HT1080 (cell line): ENCODE measurements at regions not wholly inside any gene's neighbourhood (a gene's known extent, or its start where the extent isn't known, plus 50 kb on each side); places are given as distances from the start of the nearest gene placed in this dataset.
"Not testable (repeated sequence)": the region's sequence is repeated elsewhere in the genome, so short reads cannot be mapped to it uniquely, and the experiment has no call there.

Experiments used
- DNase-seq: peaks from one replicate; pipeline ENCODE4 v3.0.0-alpha.2; 2015; ENCODE audit warnings: low read depth

DNA sequence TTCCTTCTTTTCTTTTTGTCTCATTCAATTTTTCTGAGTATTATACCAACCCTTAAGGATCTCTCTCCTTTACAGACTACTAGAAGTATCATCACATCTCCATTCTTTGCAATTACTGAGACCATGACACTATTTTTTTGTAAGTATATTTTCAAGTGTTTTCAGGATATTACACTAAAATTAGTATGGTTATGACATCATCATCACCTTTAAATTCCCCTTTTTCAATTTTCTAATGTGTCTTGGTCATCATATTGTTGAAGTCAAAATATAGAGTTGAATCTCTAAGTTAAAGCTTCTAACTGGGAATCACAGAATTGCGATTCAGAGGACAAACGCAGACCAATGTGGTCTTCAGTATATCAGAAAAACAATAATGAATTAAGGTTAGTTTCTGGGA is 1475.1 kb downstream of the OTOL1 start:
- no peak for DNase-seq

DNA sequence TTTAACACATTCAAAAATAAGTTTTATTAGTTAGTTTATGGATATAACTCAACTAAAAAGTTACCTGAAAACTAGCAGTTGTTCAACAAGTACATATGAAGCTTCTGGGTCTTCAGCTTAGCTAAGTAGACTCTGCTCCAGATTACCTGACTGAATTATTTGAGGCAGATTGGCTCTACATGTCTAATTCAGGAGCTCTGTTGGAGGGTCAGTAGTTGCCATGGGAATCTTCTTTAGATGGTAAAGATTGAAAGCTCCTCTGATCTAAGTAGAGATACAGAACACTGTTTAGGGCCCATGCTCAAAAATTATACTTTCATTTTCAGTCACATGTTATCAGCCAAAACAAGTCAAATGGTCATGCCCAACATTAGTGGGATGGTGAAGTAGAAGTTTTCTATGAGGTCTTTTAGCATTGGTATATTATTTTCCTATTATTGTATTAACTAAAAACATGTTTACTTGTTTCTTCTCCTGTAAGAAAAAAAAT is 1476.9 kb downstream of the OTOL1 start:
- peak; percentile 37 for DNase-seq

DNA sequence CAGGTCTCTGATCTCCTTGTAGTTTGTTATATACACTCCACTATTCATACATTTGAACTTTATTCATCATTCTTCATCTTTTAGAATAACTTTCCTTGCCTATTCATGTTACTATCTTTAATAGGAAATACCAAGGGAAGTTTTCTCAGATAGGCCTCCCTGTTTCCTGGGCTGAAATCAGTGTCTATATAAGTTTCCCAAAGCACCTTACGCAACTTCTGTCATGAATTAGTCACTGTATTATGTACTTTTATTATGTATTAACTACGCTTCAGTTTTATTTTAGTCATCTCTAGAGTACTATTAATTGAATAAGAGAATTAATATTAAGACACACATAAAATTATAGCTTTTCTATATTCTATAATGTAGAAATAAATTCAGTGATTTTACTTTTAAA is 1481.5 kb downstream of the OTOL1 start:
- no peak for DNase-seq

DNA sequence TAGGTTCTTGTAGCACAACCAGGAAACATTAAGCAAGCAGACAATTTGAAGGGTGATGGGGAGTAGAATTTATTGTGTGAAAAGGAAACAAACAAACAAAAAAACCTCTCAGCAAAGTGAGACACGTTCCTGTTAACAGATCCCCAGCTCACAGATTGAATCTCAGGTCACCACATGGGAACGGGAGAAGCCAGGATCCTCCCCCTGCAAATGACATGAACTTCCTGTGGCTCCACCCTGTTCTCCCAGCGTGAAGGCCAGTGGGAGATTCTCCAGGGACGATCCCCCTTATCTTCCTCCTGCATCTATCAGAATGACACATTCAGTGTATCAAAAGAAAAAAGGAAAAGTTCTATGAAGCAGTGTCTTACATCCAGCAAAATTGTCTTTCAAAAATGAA is 1488.1 kb downstream of the OTOL1 start:
- peak; percentile 17 for DNase-seq

DNA sequence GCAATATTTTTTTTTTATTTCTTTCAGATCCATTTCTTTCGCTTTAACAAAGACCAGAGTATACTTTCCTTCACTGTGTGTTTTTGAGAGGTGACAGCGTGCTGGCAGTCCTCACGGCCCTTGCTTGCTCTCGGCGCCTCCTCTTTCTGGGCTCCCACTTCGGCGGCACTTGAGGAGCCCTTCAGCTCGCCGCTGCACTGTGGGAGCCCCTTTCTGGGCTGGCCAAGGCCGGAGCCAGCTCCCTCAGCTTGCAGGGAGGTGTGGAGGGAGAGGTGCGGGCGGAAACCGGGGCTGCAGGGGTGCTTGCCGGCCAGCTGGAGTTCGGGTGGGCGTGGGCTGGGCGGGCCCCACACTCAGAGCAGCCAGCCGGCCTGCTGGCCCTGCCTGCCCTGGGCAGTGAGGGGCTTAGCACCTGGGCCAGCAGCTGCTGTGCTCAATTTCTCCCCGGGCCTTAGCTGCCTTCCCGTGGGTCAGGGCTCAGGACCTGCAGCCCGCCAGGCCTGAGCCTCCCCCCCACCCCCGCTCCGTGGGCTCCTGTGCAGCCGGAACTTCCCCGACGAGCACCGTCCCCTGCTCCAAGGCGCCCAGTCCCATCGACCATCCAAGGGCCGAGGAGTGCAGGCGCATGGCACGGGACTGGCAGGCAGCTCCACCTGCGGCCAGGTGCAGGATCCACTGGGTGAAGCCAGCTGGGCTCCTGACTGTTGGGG is 1490.6 kb downstream of the OTOL1 start:
- not testable (repeated sequence) for DNase-seq

DNA sequence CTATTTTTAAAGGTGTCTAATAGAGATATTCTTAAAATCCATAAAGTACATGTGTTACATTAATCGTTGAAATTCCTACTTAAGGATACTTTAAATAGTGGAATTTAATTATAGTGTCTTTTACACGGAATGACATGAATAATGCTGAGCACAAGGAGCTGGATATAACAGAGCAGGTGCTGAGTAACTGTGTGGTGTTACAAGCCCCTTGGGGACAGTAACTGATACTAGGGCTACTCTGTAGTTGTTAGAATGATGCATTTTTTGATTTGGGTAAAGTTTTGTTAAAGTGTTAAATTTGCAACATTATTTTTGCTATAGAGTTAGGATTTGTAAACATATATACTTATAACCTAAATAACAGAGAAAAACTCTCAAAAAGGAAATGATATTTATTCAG is 1496.1 kb downstream of the OTOL1 start:
- DNase-seq = no peak

DNA sequence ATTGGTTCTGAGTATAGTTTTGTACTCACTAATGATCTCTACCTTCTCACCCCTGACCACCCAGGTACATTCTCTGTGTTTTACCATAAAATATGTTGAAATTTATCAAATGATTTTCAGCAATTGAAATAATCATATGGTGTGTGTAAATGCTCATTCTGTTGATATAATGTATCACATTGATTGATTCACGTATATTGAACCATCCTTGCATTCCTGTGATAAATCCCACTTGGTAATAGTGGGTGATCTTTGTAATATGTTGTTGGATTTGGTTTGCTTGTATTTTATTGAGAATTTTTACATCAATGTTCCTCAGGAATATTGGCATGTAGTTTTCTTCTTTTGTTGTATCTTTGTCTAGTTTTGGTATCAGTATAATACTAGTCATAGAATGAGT is 1497.6 kb downstream of the OTOL1 start:
- DNase-seq = no peak

DNA sequence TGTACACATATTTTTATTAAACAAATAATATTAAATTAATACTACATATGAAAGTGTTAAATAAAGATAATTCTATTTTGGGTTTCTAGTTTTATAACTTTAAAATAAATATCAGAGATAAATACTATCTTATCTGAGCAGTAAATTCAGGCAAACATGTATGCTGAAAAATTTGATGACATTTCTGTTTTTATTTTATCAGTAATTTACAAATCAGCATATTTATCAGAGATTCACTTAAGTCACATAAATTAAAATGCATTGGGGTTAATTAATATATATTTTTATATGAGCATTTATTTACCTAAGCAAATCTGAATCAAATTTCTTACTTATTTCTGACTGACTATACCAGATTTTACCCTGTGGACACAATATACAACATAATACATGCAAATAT is 1499.8 kb downstream of the OTOL1 start:
- no peak for DNase-seq

DNA sequence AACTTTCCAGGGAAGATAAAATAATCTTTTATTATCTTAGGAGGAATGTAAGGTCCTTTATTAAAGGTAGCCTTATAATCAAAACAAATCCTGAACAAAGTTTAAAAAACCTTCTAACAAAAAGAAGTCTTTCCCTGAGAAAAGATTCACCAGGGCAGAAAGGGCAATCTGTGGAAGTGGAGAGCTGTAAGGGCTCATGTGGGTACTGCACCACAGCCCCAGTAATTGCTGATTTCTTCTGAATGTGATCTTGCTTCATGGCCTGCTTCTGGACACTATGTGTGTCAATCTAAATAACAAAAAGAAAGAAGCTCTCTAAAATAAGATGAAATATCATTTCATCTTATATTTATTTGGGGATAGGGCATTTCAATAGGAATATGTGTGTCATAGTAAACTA is 1501.6 kb downstream of the OTOL1 start:
- no peak for DNase-seq

DNA sequence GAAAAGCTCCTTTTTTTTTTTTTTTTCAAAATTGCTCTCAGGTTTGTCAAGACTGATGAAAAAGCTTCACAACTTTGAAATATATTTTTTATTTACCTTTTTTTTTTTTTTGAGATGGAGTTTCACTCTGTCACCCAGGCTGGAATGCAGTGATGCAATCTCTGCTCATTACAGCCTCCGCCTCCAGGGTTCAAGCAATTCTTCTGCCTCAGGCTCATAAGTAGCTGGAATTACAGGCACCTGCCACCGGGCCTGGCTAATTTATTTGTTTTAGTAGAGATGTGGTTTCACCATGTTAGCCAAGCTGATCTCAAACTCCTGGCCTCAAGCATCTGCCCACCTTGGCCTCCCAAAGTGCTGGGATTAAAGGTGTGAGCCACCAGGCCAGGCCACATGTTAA is 1515.0 kb downstream of the OTOL1 start:
- no peak for DNase-seq

DNA sequence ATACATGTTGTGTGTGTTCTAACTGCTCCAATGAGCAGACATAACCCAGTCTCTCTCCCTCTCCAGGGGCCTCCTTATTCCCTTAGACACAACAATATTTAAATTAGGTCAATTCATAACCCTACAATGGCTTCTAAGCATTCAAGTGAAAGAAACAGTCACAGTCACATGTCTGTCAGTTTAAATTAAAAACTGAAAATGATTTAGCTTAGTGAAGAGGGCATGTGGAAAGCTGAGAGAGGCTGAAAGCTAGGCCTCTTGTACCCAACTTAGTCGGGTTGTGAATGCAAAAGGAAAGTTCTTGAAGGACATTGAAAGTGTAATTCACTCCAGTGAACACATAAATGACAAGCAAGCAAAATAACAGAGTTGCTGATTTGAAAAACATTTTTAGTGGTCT is 1519.6 kb downstream of the OTOL1 start:
- DNase-seq = no peak

DNA sequence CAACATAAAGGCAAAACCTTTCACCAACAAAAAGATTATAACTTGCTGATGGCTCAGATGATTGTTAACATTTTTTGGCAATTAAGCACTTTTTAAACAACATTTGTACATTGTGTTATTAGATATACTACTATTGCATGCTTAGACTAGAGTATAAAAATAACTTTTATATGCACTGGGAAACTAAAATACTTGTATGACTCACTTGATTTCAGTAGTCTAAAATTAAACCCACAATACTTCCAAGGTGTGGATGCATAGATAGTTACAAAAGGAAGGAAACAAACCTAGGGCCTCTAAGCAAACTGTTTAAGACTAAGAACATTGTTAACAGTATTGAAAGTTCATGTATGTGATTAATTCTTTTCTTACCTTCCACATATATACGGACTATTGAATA is 1521.5 kb downstream of the OTOL1 start:
- no peak for DNase-seq

DNA sequence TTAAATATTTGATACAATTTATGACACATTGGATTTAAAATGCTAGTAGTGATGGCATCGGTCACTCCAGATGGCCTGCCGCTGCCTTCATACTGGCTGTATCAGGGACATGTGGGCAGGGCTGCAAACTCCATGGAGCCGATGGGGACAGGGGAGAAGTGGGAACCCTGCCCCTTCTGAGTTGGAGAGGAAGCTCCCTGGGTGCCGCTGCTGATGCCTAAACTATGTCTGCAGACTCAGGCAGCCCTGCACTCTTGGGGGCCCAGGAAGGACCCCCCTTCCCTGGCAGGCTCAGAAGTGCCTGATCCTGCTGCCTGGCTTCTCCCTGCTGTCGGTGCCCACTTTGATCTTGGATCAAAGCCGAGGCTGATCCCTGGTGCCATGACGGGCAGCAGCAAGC is 1522.1 kb downstream of the OTOL1 start:
- no peak for DNase-seq

DNA sequence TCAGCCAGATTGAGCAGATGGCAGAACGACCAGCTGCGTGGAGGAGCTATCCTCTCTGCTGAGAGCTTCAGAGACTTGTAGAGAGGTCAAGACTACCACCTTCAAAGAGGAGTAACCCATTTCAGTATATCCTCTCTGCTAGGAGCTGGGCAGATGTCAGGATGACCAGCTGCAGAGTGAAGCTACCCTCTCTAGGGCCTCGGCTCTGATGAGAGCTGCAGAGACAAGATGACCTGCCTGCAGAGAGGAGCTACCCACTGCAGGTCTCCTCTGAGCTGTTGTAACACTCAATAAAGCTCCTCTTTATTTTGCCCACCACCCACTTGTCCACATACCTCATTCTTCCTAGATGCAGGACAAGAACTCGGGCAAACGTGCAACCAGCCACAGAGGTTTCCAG is 1522.7 kb downstream of the OTOL1 start:
- DNase-seq = no peak

DNA sequence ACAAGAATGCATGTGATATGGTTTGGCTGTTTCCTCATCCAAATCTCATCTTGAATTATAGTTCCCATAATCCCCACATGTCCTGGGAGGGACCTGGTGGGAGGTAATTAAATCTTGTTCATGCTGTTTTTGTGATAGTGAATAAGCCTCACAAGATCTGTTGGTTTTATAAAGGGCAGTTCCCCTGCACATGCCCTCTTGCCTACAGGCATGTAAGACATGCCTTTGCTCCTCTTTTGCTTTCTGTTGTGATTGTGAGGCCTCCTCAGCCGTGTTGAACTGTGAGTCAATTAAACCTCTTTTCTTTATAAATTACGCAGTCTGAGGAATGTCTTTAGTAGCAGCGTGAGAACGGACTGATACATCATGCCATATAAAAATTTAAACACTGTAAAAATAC is 1537.0 kb downstream of the OTOL1 start:
- no peak for DNase-seq

DNA sequence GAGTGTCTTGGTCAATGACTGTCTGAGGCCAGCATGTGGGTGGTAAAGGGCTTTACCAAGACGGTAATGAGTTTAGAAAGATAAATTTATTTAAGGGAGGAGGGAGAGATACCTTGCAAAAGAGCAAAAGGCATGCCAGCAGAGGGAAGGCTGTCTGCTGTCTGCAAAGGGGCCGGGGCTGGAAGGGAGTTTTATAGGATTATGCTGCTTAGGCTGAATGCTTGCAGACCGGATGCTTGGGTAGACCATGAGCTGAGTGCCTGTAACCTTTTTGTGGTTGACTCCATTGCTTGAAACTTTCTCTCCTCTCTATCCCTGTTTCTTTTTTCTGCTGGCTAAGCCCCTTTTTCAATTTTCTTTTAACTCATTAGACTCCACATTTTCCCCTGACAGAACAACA is 1543.0 kb downstream of the OTOL1 start:
- DNase-seq = no peak

DNA sequence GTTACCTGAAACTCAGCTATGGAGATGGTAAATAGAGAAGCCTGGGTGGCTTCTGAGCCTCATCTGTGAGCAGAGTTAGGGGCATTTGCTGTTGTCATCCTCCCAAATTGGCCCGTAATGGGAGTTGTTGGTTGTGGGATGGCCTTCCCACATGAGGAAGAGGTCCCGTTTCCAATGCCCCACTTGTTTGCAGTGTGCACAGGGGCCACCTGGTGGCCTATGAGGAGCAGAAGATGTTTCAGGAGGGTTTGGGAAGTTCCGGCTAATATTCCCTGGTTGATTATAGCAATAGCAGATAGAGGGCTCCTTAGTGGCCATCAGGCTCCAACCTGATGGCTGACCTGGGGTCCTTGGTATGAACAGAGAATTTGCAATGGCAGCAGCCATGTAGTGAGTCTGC is 1546.5 kb downstream of the OTOL1 start:
- peak; percentile 27 for DNase-seq

DNA sequence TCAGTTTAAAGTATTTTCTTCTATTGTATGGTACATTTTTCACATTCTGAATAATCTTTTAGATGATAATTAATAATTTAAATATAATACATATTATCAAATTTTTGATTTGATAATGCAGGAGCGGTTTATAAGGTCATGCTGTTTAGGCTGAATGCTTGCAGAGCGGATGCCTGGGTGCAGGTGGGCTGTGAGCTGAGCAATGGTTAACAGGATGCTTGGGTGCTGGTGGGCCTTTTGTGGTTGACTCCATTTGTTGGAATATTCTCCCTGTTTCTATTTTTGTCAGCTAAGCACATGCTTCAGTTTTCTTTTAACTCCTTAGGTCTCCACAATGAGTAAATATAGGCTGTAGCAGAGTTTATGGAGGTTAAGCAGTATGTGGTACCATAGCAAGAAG is 1549.3 kb downstream of the OTOL1 start:
- DNase-seq = no peak

DNA sequence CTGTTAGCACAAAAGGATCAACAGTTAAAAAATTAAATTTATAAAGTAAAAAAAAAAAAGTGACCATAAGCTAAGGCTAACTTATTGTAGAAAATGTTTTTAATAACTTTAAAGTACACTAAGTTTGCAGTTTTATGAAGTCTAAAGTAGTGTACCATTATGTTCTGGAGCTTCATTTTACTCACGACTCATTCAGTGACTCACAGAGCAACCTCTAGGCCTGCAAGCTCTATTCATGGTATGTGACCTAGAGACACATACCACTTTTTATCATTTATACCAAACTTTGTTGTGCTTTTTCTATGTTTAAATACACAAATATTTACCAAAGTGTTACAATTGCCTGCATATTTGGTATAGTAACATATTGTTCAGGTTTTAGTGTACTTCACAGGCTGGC is 1552.3 kb downstream of the OTOL1 start:
- DNase-seq = no peak

DNA sequence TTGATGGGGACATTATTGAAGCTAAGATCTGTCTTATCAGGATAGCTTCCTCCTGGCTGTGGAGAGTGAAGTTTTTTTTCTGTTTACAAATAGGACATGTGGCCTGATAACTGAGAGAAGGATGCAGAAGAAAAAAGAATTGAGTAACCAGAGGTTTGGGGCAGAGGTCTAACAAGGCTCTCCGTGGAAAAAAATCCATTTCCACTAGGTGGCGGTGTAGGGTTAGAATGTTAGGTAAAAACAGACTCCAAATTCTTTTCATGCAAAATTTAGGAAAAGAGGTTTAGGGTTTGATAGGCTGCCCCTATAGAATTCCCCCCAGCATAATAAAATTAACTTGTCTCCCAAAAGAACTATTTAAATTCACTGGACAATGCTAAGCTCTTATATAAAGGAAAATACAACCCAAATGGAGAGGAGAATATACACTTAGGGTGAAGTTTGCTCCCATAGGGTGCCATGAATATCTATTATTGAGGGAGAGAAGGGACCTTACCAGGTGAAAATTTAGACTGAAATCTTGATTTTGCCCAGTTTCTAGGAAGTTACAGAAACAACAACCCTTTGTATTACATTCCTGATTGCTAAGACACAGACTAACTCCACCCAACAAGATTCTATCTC is 1560.4 kb downstream of the OTOL1 start:
- peak; percentile 45 for DNase-seq

DNA sequence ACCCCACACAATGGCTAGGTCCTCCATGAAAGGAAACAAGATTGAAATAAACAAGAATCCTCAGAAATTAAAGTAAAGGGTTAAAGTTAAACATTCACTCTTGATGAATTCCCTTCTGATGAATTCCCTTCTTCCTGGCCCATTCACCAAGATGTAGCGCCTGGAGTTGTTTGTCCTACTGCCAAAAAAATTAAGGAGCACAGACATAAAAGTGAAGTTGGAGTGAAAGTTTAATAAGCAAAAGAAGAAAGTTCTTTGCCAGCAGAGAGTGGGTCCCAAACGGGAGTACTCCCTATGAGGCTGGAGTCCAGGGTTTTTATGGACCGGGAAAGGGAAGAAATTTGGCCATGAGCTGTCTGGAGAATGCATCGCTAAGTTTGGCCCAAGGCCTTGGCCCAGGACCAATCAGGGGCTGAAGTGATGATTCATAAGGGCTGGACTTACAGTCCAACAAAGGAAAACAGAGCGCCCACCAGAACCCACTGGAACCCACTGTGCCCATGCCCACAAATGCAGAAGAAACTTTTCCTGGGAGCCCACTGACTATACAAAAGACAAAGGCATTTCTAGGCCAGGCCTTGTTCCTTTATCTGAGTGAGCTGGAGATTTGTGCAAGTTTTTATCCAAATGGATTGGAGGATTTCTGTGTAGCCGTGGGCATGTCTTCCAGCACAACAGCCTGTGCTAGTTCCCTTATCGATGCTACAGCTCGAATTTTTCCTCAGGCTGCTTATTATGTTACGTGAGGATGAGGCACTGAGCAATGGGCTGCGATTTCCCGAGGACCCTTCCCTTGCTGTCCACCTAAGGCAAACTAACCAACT is 1561.6 kb downstream of the OTOL1 start:
- DNase-seq = no peak

DNA sequence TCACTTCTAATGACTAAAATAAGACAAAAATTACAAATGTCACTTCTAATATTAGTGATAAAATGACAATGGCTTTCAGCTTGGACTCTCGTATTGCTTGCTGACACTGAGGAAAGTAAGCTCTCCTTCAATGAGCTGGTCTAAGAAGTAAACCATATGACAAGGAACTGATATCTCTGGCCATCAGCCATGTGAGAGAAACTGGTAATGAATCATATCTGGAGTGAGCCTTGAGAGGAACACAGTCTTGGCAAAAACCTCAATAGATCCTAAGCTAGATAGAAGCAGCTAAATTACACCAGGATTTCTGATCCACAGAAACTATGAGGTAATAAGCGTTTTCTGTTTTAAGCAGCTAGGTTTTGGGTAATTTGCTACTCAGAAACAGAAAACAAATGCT is 1575.1 kb downstream of the OTOL1 start:
- peak; percentile 68 for DNase-seq
